Right lobe of liver (tissue), 6 donors: ENCODE measurements at regions not wholly inside any gene's neighbourhood (a gene's known extent, or its start where the extent isn't known, plus 50 kb on each side); places are given as distances from the start of the nearest gene placed in this dataset.

Experiments
- ATAC-seq, 4 donors: fragments of 200-7000 bp; cut with Tn5 transposase; one replicate each; pipeline ENCODE4 v1.9.1; 2020; ENCODE audit warnings: mild to moderate bottlenecking in 4 of 4, moderate library complexity in 4 of 4
- DNase-seq, 3 donors: peaks; one replicate each; pipeline ENCODE4 v3.0.0-alpha.2; 2020
- H3K27ac ChIP-seq, 3 donors: fragments of 200-600 bp; one replicate each; pipeline ENCODE4 v1.8.0; 2022
- H3K27me3 ChIP-seq, 2 donors: fragments of 200-600 bp; one replicate each; pipeline ENCODE4 v1.8.0; 2022
- H3K36me3 ChIP-seq, 4 donors: fragments of 200-600 bp; sonication (generic) in 1 of 4; one replicate each; pipeline versions ENCODE4 v1.5.1 to v1.8.0; 2017 to 2022; ENCODE audit warnings: control low read depth in 1 of 4
- H3K4me1 ChIP-seq, 4 donors: fragments of 200-600 bp; sonication (generic) in 1 of 4; one replicate each; pipeline versions ENCODE4 v1.5.1 to v1.8.0; 2017 to 2022; ENCODE audit warnings: control low read depth in 1 of 4
- H3K4me3 ChIP-seq, 3 donors: fragments of 200-600 bp; one replicate each; pipeline ENCODE4 v1.8.0; 2022
- H3K9me3 ChIP-seq, 4 donors: fragments of 200-600 bp; sonication (generic) in 1 of 4; one replicate each; pipeline versions ENCODE4 v1.5.1 to v1.8.0; 2017 to 2022; ENCODE audit warnings: control low read depth in 1 of 4
- CTCF ChIP-seq, 4 donors: fragments of 200-600 bp in 3 of 4; fragments of 450-650 bp in 1 of 4; IDR thresholded peaks; one replicate each; pipeline versions ENCODE4 v1.5.1 to v1.8.0; 2016 to 2022; ENCODE audit warnings: antibody characterized with exemption in 4 of 4, mild to moderate bottlenecking in 2 of 4
- POLR2A ChIP-seq: fragments of 450-650 bp; IDR thresholded peaks from one replicate; pipeline ENCODE4 v1.6.1; 2017; ENCODE audit warnings: antibody characterized with exemption, mild to moderate bottlenecking
- WGBS: methylation state at CpG from one replicate; pipeline ENCODE4 v1.1.6; 2018; ENCODE audit warnings: low coverage, low lambda C conversion rate; ENCODE audit not compliant: insufficient coverage; ENCODE audit errors: missing lambda C conversion rate; 5-methylcytosine and 5-hydroxymethylcytosine counted together
- intact Hi-C, 2 donors: fragments of 100-400 bp; cut with DNase I; formaldehyde crosslinking; loops; one replicate each; pipeline versions ENCODE4 v1.11.2 to v1.14.1; 2022
- donor health status: DM: no; HTN: yes; CAD: no.
- donor health status: DM: no; HTN: no; CAD: no.
- donor health status: DM: no; HTN: no; CAD: no.
- donor health status: DM: no; HTN: yes; CAD: no.
- donor health status: DM: no; HTN: yes; CAD: no.

- H3K4me1 ChIP-seq = no peaks in the 10 kb centered on the region
- H3K27me3 ChIP-seq = no peaks in the 10 kb centered on the region
- no peak overlapping the region for H3K27ac ChIP-seq
- ATAC-seq = no peak
- DNase-seq = no peak
- 47% methylated on average over 2 of the region's 5 CpGs for WGBS
- H3K4me3 ChIP-seq = no peak overlapping the region
- H3K36me3 ChIP-seq = no peaks in the 10 kb centered on the region
- no peak for TF ChIP-seq CTCF (IDR thresholded peaks at IDR 0.05)
- no peak for TF ChIP-seq POLR2A
- intact Hi-C loops = no loop called here
- no peaks in the 10 kb centered on the region for H3K9me3 ChIP-seq
Observed at GRCh38 chr22:42330170-42330569, 59.7 kb upstream of the TCF20 start.

GRCh38 chr22:42329504-42329903, 59.1 kb upstream of the TCF20 start:
- no peaks in the 10 kb centered on the region for H3K9me3 ChIP-seq
- DNase-seq (no peak), ATAC-seq (no peak)
- WGBS = 95% methylated on average over 4 of the region's 9 CpGs
- TF ChIP-seq POLR2A (no peak), CTCF (IDR thresholded peaks at IDR 0.05) (no peak)
- intact Hi-C loops = no loop called here
- no peak overlapping the region for H3K4me3 ChIP-seq
- no peaks in the 10 kb centered on the region for H3K27me3 ChIP-seq
- no peaks in the 10 kb centered on the region for H3K4me1 ChIP-seq
- no peak overlapping the region for H3K27ac ChIP-seq
- H3K36me3 ChIP-seq = no peaks in the 10 kb centered on the region

GRCh38 chr22:42328784-42329145, 58.3 kb upstream of the TCF20 start:
- DNase-seq (no peak), ATAC-seq (no peak)
- no peaks in the 10 kb centered on the region for H3K9me3 ChIP-seq
- H3K27ac ChIP-seq = no peak overlapping the region
- TF ChIP-seq POLR2A (no peak), CTCF (IDR thresholded peaks at IDR 0.05) (no peak)
- 90% methylated on average over 2 of the region's 8 CpGs for whole genome bisulfite sequencing
- intact Hi-C loops = no loop called here
- no peaks in the 10 kb centered on the region for H3K27me3 ChIP-seq
- H3K4me1 ChIP-seq = no peaks in the 10 kb centered on the region
- H3K36me3 ChIP-seq = no peaks in the 10 kb centered on the region
- H3K4me3 ChIP-seq = no peak overlapping the region

- no peaks in the 10 kb centered on the region for H3K27me3 ChIP-seq
- H3K36me3 ChIP-seq = no peaks in the 10 kb centered on the region
- TF ChIP-seq CTCF (IDR thresholded peaks at IDR 0.05) (no peak), POLR2A (no peak)
- H3K27ac ChIP-seq = no peak overlapping the region
- 67% methylated on average over 6 of the region's 13 CpGs for WGBS
- no peaks in the 10 kb centered on the region for H3K4me1 ChIP-seq
- H3K4me3 ChIP-seq = no peak overlapping the region
- ATAC-seq (no peak), DNase-seq (no peak)
- H3K9me3 ChIP-seq = no peaks in the 10 kb centered on the region
- intact Hi-C loops = no loop called here
Observed at GRCh38 chr22:42328130-42328783, 57.8 kb upstream of the TCF20 start.
